HG02943 (cell line): ENCODE measurements at regions not wholly inside any gene's neighbourhood (a gene's known extent, or its start where the extent isn't known, plus 50 kb on each side); places are given as distances from the start of the nearest gene placed in this dataset.
"Not testable (repeated sequence)": the region's sequence is repeated elsewhere in the genome, so short reads cannot be mapped to it uniquely, and the experiment has no call there.

Experiments
- ATAC-seq: cut with Tn5 transposase; IDR thresholded peaks from one replicate; pipeline ENCODE4 v1.9.1; 2021; ENCODE audit warnings: mild to moderate bottlenecking, low read depth, moderate library complexity; ENCODE audit not compliant: unreplicated experiment

DNA sequence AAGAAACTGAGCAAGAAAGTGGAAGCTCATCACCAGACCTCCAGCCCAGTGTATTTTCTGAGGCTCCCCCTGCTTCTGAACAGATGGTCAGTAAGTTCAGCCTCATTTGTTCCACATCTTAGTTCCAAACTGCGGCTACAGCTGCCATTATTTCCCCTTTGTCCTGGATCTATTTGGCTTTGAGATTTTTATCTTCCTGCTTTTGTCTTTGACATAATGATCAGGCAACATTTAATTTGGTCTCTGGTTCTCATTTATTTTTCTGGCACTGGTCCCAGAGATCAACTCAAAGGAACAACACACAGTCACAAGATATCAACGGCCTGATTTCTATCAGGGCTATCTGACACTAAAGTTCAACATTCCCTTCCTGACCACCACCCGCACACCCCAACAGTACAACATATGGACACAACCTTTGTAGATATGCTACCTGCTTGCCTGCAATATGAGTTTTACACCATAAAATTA, 137.5 kb downstream of the FAM76B start:
- ATAC-seq: no peak

DNA sequence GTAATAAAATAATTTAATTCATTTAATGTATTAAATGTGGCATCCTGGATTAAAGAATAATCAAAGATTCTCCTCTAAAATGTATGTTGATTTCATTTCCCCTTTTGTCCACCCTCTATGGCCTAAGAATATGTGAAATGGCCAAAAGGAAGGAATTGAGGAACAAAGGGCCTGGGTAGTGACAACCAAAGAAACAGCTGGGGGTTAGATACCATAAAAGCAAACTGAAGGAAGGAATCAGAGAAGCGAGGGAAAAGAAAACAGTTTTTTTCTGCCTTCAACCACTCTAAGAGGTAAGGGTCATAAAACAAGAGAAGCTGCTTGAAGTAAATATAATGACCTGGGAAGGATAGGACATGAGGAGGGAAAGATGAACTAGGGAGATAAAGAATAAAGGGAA, 139.3 kb downstream of the FAM76B start:
- ATAC-seq: no peak

DNA sequence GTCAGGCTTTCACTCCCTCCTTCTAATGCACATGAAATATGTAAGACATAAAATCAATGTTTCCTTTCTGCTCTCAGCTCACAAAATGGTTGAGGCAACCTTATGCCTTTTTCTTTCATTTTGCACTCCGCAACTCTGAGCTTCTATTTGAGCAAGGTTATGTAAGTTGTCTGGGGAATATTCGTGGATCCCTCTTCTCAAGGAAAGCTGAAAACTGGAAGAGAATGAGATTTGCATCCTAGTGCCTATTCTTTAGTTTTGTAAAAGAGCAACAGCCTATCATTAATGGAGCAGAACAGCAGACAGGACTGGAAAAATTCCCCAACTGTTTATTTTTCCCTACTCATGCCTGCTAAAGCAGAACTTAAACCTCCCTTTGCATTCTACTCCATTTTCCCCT, 141.7 kb downstream of the FAM76B start:
- ATAC-seq: no peak

DNA sequence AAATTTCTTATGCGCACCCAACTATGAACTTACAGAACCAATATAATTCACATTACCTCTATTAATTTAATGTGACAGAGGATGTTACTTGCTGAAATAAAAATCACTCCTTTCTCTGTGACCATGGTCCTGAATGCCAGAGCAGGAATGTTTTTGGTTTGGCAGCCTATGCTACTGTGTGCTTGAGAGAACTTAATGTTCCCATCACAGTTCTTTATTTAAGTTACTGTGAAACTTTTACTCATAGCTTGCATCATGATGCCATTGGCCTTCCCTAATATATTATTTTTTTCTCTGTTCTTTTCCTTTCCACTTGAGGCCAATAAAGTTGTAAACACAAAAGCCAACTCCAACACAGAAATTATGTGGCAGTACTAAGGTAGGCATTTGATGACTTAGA, 142.2 kb downstream of the FAM76B start:
- no peak for ATAC-seq

DNA sequence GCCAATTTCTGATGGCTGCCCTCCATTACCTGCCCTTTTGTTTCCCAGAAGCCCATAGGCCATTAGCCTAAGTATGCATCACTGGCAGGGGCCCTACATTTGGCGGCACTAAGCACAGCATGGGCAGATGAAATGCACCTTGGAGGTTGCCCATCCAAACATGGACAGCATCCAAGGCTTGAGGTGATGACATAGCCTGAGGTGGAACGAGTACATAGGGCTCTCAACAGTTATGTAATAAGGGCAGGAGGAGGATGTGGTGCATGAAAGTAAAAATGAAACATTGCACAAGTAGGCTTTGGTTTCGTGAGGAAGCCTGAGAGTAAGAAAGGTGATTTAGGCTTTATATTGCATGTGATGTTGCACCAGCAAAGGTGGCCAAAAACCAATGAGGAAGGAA, 148.1 kb downstream of the FAM76B start:
- ATAC-seq: peak; percentile 100

DNA sequence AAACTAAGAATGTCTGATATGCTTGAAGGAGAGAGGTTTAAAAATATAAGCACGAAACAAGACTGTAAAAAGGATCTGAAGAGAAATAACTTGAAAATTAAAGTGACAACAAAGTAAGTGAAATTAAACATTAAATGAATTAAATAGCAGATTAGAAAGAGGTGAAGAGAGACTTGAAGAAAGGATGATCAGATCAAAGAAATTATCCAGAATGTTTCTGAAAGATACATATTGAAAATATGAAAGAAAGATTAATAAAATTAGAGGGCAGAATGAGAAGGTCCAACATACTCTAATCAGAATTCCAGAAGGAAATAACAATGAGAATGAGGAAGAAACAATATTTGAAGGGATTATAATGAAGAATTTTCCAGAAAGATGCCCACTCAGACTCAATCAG, 151.1 kb downstream of the FAM76B start:
- ATAC-seq: no peak

DNA sequence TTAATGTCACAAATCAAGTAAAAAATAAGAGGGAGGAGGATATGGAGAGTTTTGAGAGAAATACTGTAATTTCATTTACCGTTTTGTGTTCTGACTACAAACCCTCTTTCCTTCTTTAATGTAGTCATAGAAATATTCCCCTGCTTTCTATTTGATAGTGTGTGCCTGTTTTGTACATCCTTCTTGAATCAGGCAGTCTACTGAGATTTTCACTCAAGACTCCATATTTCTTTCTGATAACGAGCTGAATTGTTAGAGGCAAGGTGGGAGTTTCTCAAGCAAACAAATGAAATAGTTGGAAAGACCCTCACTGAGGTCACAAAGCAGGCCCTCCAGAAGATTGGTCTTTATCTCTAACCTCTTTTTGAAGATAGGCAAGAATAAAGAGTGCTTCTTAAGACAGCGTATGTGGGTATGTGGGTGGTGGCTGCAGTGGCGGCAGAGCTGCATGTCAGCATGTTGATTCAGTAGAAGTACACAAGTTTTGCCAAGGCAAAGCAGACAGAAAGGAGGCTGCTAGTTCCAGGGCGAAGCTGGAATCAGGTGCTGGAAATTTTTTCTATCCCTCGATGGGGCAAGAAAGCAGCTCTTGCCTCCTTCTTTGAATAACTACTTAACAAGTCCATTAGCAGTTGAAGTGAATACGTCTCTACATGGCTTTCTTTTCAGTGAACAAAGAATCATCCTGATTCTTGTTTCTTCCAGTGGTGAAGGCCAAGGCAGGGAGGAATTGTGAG, 164.2 kb downstream of the FAM76B start:
- no peak for ATAC-seq

DNA sequence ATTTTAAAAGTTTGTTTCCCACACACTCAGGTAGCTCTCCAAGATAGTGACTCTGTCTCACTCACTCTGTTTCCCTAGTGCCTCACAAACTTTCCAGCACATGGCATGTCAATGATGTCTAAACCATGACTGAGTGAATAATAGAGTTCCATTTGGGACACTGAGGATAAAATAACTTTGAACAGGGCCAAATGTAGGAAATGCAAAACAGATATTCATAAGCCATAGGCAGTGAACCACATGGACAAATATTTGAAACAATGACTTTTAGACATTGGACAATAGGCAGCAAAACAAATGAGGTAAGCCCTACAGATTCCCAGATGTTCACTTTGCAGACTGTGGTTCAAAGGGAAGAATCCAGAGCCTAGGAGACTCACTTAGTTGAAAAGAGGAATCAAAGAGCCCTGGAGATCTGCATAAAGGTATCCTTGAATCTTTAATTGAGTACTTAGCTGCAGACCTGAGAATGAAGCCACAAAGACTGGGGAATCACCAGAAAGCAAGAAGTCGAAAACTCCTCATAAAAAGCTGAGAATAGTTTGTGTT, 173.3 kb downstream of the FAM76B start:
- no peak for ATAC-seq

DNA sequence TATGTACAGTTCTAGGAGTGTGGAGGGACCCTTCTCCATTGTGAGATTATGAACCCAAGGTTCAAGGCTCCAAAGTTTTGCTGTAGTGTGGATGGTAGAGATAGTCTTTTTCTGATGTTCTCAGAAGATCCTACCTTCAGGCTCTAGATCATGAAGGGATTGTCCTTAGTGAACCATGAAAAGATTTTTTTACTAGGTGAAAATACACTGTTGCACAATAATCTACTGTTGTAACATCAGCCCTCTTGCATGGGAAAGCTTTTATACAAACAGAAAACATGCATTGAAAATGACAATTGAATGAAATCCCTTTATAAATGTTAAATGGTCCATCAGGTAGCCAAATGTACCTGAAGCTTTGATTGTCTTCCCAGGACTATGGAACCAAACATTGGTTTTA, 177.8 kb downstream of the FAM76B start:
- ATAC-seq: no peak

DNA sequence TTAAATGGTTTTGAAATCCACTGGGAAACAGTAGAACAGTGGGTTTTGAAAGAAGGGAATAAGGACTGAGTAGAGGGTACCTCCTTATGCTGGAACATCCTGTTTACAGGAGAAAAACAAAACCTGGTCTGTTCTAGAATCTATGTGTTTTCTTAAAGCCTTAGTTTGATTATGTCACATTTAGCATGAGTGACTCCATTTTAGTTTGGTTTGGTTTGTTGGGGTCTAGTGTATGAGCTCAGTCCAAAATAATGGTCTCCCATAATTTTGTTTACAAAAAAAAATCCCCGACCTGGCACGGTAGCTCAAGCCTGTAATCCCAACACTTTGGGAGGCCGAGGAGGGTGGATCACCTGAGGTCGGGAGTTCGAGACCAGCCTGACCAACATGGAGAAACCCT, 179.4 kb downstream of the FAM76B start:
- ATAC-seq: not testable (repeated sequence)

DNA sequence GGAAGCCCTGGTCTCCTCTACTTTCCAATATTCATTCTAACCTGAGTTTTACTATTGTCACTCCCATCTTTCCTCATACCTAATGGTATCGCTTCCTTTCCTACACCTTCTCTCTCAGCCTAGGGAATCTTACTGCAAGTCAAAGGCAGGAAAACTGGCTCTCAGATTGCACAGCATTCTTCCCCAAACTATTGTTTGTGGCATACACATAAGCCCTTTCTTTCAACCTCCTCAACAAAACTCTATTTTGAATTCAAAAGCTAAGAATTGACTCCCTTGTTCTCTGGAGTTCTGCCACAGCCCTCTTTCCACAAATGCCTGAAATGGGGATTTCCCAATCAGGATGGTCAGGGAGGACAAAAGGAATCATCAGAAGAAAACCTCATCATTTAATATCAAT, 181.5 kb downstream of the FAM76B start:
- no peak for ATAC-seq

DNA sequence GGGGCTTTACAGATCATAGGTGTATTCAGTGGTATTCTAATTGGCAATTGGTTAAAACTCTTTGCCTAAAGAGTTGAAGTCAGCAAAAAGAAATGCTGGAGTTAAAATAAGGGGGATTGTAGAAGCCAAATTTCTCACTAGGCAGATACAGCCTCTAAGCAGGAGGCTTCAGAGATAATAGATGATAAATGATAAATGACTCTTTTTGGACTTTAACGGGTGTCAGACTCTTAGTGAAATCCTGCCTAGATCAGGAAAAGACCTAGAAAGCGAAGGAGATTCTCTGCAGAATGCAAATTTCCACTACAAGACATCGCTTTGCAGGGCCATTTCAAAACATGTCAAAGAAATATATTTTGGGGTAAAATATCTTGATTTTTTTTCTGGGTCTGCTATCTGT, 182.8 kb downstream of the FAM76B start:
- ATAC-seq: no peak

DNA sequence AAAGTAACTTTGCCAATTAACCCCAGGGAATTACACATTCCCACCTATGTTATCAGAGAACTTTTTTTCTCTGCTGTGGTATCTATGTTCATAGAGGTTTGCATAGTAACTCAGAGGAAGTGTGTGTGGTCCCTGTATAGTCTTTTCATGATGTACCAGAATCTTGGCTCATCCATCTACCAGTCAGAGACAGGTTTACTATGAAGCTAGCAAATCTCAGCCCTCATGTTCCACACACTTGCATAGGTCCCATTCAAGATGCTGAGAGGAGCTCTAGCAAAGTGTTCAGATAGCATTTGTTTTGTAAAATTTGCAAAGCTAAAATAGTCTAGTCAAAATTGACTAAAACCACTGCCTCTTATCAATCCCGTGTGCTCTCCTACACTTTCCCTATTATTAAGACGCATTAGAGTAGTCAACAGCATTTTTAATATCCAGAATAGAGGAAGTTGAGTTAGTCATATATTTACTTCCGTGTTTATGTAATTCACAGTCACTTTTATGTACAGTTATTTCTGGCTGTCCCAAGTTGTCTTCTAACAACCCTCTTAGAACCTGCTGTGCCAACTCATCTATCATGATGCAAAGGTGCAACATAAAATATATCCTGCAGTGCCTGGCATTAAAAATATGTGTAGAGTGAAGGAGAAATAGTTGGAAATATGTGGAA, 184.2 kb downstream of the FAM76B start:
- no peak for ATAC-seq

DNA sequence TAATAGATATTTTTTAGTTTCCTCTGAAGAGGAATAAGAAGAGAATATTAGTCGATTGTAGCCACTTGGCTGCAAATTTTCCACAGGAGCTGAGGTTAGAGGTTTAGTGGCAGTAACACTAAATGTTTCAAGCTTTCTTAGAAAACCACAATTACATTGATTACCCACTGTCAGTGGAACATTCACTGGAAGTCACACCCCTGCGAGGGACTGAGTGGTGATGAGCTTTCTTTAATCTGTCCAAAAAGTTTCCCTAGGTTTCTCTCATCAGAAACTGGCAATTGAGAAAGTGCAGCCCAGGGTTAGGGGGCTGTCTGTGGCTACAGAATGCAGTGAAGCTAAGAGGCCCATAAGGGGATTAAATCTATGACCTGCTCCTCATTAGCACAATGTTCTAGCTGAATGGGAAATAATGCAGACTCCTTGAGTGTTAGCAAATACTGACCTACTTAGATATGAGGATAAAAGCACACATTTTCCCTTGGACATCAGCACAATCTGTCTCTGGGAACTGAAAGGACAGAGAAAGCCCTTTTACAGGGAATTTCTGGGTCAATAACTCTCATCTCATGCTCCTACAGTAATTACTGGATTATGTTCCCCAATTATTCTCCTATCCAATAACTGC, 189.5 kb downstream of the FAM76B start:
- no peak for ATAC-seq

DNA sequence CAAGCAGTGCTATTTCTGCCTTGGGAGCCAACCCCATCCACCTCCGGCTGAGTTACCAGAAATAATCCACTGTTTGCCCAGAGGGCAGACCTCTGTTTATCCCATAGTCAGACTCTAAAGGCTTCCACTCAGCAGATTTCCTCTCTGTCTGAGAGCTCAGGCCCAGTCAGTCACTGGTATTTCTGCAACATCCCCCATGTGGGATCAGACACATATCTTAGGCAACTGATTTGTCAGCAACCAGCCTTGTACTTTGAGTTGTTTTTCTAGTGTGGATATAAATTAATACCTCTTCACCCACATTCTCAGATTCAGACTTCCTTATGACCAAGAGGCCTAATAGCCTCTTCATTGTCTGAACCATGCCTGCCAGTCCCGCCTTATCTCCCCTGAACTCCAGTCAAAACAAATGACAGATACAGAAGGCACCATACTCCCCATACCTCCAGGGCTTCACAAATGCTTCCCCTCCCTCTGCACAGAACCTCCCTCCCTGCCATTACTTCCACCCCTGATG, 193.6 kb downstream of the FAM76B start:
- no peak for ATAC-seq

DNA sequence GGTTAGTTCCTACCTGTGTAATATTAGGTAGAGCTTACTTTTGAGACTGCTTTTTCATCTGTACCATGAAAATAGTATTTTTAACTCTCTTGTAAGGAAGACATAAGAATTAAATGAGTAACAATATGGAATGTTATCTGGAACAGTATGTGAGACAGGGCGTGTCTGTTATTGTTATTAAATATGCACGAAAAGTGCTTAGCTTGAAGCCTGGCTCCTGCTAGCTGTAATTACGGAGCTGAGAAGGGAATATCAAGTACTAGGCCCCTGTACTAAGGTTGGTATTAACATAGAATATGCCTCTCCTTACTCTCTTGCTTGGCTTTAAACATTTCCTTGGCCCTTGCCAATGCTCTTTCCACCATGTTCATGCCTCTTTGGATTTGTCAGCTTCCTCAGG, 194.0 kb downstream of the FAM76B start:
- ATAC-seq: no peak

DNA sequence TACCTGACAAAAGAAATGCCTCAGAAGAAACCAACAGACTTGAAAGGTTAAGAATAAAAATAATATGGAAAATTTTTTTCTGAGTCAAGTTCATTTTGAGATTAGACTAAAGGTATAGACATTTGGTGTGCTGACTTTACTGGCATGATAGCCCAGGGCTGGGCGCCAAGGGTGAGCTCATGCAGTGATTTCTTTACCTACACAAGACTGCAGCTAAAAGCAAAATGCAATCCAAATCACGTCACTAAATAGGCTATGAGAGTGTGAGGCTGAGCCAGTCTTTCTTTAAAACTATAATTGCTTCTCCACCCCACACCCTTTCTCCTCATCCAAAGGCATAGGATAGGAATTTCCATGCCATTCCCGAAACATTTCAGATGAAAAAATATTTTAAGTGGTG, 196.5 kb downstream of the FAM76B start:
- no peak for ATAC-seq

DNA sequence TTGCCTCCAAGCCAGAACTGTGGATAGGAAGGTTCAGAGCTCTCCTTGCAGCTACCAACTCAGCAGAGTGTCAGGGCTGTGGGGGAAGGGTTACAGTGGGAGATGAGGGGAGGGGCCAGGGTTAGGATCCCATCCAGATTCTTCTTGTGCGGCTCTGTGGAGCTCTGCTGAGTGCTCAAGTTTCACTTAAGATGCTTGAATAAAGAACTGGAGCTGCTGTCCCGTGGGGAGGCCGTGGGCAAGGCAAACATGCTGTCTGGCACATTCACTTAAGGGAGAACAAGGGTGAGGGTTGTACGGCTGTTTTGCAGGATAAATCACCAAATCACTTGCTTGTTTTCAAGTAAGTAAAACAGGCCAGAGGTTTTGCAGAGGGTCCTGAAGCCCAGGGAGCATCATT, 197.1 kb downstream of the FAM76B start:
- ATAC-seq: no peak

DNA sequence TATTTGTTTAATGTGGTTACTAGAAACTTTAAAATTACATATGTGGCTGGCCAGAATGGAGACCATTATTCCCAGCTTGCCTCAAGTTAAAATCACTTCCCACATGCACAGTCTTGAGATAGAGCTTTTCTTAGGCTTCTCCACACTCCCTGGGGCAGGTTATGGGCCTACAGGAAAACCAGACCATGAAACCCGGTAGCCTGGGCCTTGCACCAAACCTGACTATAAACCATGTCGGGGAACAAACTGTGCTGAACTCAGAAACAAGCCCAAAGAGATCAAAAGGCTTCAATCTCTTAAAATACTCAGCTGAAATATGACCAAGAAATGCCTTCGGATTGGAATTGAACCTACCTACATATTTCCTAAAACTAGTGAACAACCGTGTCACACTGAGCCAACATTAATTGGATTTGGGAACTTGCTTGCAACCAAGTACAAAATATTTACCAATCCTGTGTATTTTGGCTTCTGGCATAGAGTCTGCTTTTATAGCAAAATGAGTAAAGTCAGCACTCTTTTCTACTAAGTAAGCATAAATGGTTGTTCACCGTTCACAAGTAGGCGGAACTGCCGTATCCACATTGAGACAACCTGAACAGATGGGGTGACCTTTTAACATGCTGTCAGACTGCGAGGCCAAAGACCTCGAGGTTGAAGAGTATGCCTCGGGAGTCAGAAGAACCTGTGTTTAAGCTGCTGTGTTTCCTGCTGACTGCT, 199.5 kb downstream of the FAM76B start:
- ATAC-seq: no peak

DNA sequence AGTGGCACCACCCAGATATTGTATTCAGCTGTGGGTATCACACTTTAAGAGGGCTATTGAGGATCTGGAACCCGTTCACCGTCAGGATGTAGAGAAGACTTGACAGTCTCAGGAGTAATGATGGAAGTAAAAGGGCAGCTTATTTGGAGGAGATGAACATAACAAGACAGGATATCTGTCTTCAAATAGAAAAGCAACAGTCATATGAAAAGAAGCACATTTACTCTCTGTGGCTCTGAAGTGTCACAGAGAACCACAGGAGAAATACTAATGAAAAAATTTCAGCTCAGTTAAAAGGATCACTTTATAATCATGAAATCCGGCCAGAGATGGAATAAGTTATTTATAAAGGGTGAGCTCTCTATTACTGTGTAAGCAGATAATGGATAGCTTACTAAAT, 200.8 kb downstream of the FAM76B start:
- no peak for ATAC-seq

DNA sequence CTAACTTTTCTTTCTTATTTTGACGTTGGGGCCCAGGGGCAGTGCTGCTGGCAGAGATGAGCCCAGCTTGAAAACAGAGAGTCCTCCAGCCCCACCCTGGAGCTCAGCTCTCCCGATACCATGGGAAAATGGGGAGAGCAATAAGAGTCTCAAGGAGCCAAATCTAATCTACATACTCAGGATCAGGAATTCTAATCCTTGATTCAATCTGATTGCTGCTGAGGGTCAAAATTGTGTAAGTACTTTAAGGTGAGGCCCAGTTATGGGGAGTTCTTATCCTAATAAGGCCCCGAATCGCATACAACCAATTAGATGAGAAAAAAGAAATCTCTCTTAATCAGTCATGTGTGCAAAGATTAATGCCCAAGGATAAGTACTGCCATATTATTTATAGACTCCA, 202.9 kb downstream of the FAM76B start:
- ATAC-seq: no peak
